ENCODE measurements at regions not wholly inside any gene's neighbourhood (a gene's known extent, or its start where the extent isn't known, plus 50 kb on each side); places are given as distances from the start of the nearest gene placed in this dataset.

- Histone ChIP-seq H4K20me1 (replicated peaks in 1 of 2; ENCODE audit: control insufficient read depth in 1 of 2, insufficient read depth in 2 of 2, low read length in 2 of 2) (peaks cover 0 to 2% of the 10 kb centered on the region in 2 experiments), H3K36me3 (ENCODE audit: control insufficient read depth in 2 of 4, insufficient read depth in 4 of 4, low read length in 3 of 4) (no peaks in the 10 kb centered on the region), H3K9ac (replicated peaks in 1 of 4; ENCODE audit: extremely low read depth in 1 of 4, low read depth in 3 of 4, low read length in 3 of 4) (no peak overlapping the region), H3K79me1 (ENCODE audit: low read depth, low read length) (no peaks in the 10 kb centered on the region), H3K18ac (ENCODE audit: extremely low read depth, low read length) (no peak overlapping the region), H2BK12ac (ENCODE audit: low read depth, low read length) (no peak overlapping the region), H3K4me2 (ENCODE audit: insufficient read depth in 1 of 2, low read depth in 2 of 2, low read length in 2 of 2) (no peak overlapping the region), H3K23me2 (ENCODE audit: low read depth, low read length) (no peaks in the 10 kb centered on the region), H3K27me3 (replicated peaks in 1 of 4; ENCODE audit: control insufficient read depth in 3 of 4, extremely low read depth in 1 of 4, insufficient read depth in 3 of 4, low read length in 3 of 4) (no peaks in the 10 kb centered on the region), H2BK5ac (ENCODE audit: low read depth, low read length) (no peak overlapping the region), H2BK120ac (replicated peaks; ENCODE audit: low read depth, low read length) (no peak overlapping the region), H3K4me1 (replicated peaks in 1 of 4; ENCODE audit: control insufficient read depth in 3 of 4, insufficient read depth in 4 of 4, low read length in 3 of 4) (no peaks in the 10 kb centered on the region), H2BK15ac (ENCODE audit: low read length) (no peak overlapping the region), H2AK5ac (ENCODE audit: low read depth, low read length) (no peak overlapping the region), H3K56ac (replicated peaks; ENCODE audit: insufficient read length, low read depth, low read length) (no peak overlapping the region), H4K8ac (ENCODE audit: extremely low read depth, insufficient read depth, low read length) (no peak overlapping the region), H3K4ac (replicated peaks; ENCODE audit: insufficient read length, low read depth, low read length) (no peak overlapping the region), H3K4me3 (ENCODE audit: extremely low read depth in 1 of 4, insufficient read depth in 2 of 4, low read depth in 3 of 4, low read length in 4 of 4) (no peak overlapping the region), H4K5ac (ENCODE audit: insufficient read length, low read depth, low read length) (no peak overlapping the region), H3K79me2 (ENCODE audit: control insufficient read depth in 1 of 2, insufficient read depth in 2 of 2, low read length in 2 of 2) (no peaks in the 10 kb centered on the region), H3K14ac (ENCODE audit: insufficient read length) (no peak overlapping the region), H3K9me3 (ENCODE audit: insufficient read depth in 2 of 2, low read depth in 1 of 2, low read length in 1 of 2) (no peaks in the 10 kb centered on the region), H3K23ac (ENCODE audit: insufficient read length) (no peak overlapping the region), H2AFZ (ENCODE audit: low read length) (no peak overlapping the region), H4K91ac (replicated peaks; ENCODE audit: insufficient read length, low read length) (no peak overlapping the region), H2BK20ac (ENCODE audit: low read length) (no peak overlapping the region), H3K27ac (ENCODE audit: low read depth, low read length) (no peak overlapping the region)
- DNase-seq (ENCODE audit: low read depth in 1 of 2, low spot score in 2 of 2): no peak
- WGBS, 2 experiments (ENCODE audit: extremely low coverage in 1 of 2, insufficient coverage in 1 of 2, insufficient read length in 1 of 2, insufficient replicate concordance in 2 of 2, low coverage in 1 of 2, low lambda C conversion rate in 2 of 2, missing lambda C conversion rate in 1 of 2): 88% methylated on average over 7 of the region's 7 CpGs; no CpG with 5 or more reads in 1 of the 2 experiments
- FAIRE-seq: no peak
- ChIA-PET CTCF (ENCODE audit: partially characterized antibody) (no interaction called here), POLR2A (ENCODE audit: partially characterized antibody) (no interaction called here)
- TF ChIP-seq KDM5A (IDR thresholded peaks at IDR 0.05; ENCODE audit: low read length) (no peak), TBP (IDR thresholded peaks at IDR 0.05; ENCODE audit: low read depth, low read length) (no peak), PHF8 (conservative IDR thresholded peaks at IDR 0.05; ENCODE audit: low read depth, low read length) (no peak), SIRT6 (IDR thresholded peaks at IDR 0.05; ENCODE audit: low read length) (no peak), ATF2 (IDR thresholded peaks at IDR 0.05; ENCODE audit: low read length) (no peak), SIX5 (IDR thresholded peaks at IDR 0.05; ENCODE audit: low read depth, low read length) (no peak), HDAC2 (IDR thresholded peaks at IDR 0.05; ENCODE audit: borderline replicate concordance in 1 of 2, low read depth in 2 of 2, low read length in 2 of 2) (no peak), CBX8 (IDR thresholded peaks at IDR 0.05; ENCODE audit: borderline replicate concordance, low read depth, low read length) (no peak), MAFK (IDR thresholded peaks at IDR 0.05; ENCODE audit: low read depth, low read length) (no peak), RNF2 (IDR thresholded peaks at IDR 0.05; ENCODE audit: borderline replicate concordance, low read depth, low read length, missing control alignments, poor library complexity, severe bottlenecking) (no peak), CHD1 (IDR thresholded peaks at IDR 0.05; ENCODE audit: low read depth, low read length) (no peak), RBBP5 (IDR thresholded peaks at IDR 0.05; ENCODE audit: borderline replicate concordance, low read depth, low read length) (no peak), ZNF274 (IDR thresholded peaks at IDR 0.05; ENCODE audit: borderline replicate concordance, extremely low read depth, low read length) (no peak), CREB1 (IDR thresholded peaks at IDR 0.05) (no peak)
These were observed 143.8 kb upstream of the PUM3 start for GRCh38 chr9:2987679-2988078.
